GM12864 (cell line): ENCODE measurements at regions not wholly inside any gene's neighbourhood (a gene's known extent, or its start where the extent isn't known, plus 50 kb on each side); places are given as distances from the start of the nearest gene placed in this dataset.

Source experiments
- DNase-seq: peaks from one replicate; pipeline ENCODE4 v3.0.0-alpha.2; 2011; ENCODE audit warnings: low read depth
- H3K4me3 ChIP-seq: 2 replicates; pipeline ENCODE4 v1.5.1; 2011; ENCODE audit warnings: mild to moderate bottlenecking, low read depth, low read length, control low read depth
- TF ChIP-seq, protein P1 (sequence below): IDR thresholded peaks from 2 replicates; pipeline ENCODE4 v1.5.1; 2011; ENCODE audit warnings: low read depth, mild to moderate bottlenecking, moderate library complexity, low read length, control low read depth, inconsistent platforms; ENCODE audit errors: missing control alignments

DNA sequence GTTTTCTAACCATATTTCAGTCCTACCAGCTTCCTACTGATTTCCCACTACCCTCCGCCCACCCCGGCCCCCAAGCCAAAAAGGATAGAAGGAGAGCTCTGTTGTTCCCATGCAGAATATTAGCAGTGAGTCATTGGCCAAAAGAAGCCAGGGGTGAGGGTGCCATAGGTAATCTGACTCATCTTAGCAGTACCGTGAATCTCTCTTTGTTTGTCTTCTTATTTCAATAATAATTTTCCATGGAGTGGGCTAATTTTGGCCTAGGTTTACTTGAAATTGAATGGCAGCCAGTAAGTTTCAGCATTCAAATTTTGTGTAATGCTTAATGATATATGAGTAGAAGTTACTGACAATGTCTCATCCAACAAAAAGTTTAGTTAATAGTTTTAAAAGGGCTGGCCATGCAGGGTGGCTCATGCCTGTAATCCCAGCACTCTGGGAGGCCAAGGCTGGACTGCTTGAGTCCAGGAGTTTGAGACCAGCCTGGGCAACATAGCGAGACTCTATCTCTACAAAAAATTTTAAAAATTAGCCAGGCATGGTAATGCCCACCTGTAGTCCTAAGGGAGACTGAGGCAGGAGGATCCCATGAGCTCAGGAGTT lies 74.2 kb downstream of the C9orf152 start:
- TF ChIP-seq, protein P1, sequence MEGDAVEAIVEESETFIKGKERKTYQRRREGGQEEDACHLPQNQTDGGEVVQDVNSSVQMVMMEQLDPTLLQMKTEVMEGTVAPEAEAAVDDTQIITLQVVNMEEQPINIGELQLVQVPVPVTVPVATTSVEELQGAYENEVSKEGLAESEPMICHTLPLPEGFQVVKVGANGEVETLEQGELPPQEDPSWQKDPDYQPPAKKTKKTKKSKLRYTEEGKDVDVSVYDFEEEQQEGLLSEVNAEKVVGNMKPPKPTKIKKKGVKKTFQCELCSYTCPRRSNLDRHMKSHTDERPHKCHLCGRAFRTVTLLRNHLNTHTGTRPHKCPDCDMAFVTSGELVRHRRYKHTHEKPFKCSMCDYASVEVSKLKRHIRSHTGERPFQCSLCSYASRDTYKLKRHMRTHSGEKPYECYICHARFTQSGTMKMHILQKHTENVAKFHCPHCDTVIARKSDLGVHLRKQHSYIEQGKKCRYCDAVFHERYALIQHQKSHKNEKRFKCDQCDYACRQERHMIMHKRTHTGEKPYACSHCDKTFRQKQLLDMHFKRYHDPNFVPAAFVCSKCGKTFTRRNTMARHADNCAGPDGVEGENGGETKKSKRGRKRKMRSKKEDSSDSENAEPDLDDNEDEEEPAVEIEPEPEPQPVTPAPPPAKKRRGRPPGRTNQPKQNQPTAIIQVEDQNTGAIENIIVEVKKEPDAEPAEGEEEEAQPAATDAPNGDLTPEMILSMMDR = no peak
- H3K4me3 ChIP-seq = no peak overlapping the region
- DNase-seq = no peak

DNA sequence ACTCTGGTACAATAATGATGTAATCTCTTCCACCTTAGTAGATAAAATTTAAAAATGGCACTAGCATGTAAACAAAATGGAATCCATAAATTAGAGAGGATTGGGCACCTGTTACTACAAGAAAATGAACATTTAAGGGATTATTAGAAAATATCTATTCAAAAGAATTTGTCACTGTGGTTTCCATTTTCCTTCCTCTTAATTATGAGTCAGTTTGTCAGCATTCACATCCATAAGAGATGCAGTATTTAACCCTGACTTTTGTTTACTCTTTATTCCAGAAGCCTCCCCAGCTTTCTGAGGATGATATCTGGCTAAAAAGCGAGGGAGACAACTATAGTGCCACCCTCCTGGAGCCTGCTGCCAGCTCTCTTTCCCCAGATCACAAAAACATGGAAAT lies 72.1 kb downstream of the C9orf152 start:
- TF ChIP-seq, protein P1 = no peak
- no peak for DNase-seq

DNA sequence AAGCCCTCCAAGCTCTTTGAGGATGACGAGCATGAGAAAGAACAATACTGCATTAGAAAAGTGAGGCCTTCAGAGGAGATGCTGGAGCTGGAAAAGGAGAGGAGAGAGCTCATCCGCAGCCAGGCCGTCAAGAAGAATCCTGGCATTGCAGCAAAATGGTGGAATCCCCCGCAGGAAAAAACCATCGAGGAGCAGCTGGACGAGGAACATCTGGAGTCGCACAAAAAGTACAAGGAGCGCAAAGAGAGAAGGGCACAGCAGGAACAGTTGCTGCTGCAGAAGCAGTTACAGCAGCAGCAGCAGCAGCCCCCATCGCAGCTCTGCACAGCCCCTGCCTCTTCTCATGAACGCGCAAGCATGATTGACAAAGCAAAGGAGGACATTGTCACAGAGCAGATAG lies 71.2 kb downstream of the C9orf152 start:
- TF ChIP-seq, protein P1 = no peak
- no peak overlapping the region for H3K4me3 ChIP-seq
- DNase-seq = no peak

More for the DNA sequence above, 72.1 kb downstream of the C9orf152 start:
- no peak overlapping the region for H3K4me3 ChIP-seq

DNA sequence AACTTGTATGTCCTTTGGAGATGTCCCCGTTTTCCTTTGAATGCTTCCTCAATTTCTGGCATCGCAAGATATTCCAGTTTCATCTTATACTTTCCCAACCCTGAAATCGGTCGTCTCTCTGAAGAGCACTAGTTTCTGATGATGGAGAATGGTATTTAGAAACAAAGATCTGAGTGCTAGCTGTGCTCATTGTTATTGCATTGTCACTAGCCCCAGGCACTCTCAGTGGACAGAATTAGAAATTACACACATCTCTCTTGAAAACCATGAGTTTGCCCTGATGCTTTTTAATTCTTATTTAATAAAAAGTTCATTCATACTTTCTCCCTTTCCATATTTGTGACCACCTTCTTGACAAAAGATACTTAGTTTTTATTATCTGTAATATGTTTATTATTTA lies 67.7 kb downstream of the C9orf152 start:
- DNase-seq = no peak
- TF ChIP-seq, protein P1 = peak; percentile 14

DNA sequence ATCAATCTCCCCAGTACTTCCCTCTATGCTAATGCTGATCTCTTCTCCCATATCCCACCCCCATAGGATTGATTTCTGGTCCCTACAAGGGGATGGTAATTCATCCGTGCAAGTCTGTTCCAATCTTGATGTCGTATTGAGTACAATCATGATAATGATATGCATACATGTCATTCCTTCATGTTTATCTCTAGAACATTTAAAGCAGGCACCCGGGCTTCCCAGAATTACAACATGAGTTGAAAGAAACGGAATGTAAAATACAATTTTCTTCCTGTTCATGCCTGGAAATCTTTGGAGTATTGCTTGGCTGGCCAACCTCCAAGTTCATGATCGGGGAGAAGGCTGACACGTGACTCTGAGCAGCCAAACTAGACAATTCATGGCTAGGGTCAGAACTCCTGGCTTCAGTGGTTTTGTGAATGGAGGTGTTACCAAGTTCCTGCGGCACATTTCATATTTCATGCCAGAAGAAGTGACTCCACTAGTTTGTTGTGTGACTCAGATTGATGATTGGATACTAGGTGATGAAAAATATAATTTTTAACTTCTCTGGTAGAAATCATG lies 66.6 kb downstream of the C9orf152 start:
- DNase-seq = no peak
- TF ChIP-seq, protein P1 = no peak
- H3K4me3 ChIP-seq = no peak overlapping the region

More for the DNA sequence above, 67.7 kb downstream of the C9orf152 start:
- H3K4me3 ChIP-seq = no peak overlapping the region

DNA sequence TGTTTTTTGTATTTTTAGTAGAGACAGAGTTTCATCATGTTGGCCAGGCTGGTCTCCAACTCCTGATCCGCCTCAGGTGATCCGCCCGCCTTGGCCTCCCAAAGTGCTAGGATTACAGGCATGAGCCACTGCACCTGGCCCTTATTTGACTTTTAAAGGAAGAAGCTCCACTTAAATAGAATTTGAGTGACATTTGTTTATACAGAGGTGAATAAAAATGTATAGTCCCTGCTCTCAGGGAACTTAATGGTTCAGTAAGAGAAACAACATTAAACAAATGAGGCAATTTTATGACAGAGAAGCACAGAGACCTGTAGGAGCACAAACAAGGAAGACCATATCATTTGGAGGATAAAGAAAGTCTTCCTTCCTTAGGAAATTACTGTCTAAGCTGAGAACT lies 65.7 kb downstream of the C9orf152 start:
- no peak overlapping the region for H3K4me3 ChIP-seq
- TF ChIP-seq, protein P1 = no peak
- DNase-seq = no peak

DNA sequence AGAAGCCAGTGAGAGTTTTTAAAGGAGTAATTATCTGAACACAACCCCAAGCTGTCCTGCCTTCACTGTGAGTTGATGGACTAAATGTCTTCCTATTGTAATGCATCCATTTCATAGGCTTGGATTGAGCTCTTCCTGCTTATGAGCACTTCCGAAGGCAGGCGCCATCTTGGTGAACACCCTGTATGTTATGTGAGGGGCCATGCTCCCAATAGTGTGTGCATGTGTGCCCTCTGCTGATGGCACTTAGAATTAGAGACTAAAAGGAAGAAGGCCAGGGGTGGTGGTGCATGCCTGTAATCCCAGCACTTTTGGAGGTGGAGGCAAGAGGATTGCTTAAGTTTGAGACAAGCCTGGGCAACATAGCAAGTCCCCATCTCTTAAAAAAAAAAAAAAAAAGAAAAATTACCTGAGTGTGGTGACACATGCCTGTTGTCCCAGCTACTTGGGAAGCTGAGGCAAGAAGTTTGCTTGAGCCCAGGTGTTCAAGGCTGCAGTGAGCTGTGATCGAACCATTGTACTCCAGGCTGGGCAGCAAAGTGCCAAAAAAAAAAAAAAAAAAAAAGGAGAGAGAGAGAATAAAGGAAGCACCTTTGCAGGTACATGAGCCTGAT lies 65.0 kb downstream of the C9orf152 start:
- TF ChIP-seq, protein P1 = peak; percentile 28
- DNase-seq = no peak
- no peak overlapping the region; the same call in 1 of the 2 replicates for H3K4me3 ChIP-seq
